Smooth muscle cell (in vitro differentiated cells): ENCODE measurements at regions not wholly inside any gene's neighbourhood (a gene's known extent, or its start where the extent isn't known, plus 50 kb on each side); places are given as distances from the start of the nearest gene placed in this dataset. TPM values are rescaled to one million over a fixed set of nuclear protein-coding genes. Genes with fewer than 3 reads are reported as not detected.

ENCODE experiments used
- DNase-seq: peaks from one replicate; lab custom pipeline; 2025; ENCODE audit not compliant: unreplicated experiment; lab: John Stamatoyannopoulos, UW
- H2AFZ ChIP-seq: fragments of 200-600 bp; sonication (generic); 2 replicates; pipeline ENCODE4 v1.6.0; 2016; ENCODE audit warnings: antibody characterized with exemption, low read depth, mild to moderate bottlenecking
- H3F3A ChIP-seq: fragments of 200-600 bp; sonication (generic); 2 replicates; pipeline ENCODE4 v1.6.0; 2017; ENCODE audit warnings: antibody characterized with exemption, low read depth
- H3K27ac ChIP-seq: fragments of 200-600 bp; sonication (generic); 2 replicates; pipeline ENCODE4 v1.5.1; 2016; ENCODE audit warnings: low read depth, mild to moderate bottlenecking
- H3K27me3 ChIP-seq: fragments of 200-600 bp; sonication (generic); 2 replicates; pipeline ENCODE4 v1.6.1; 2016; ENCODE audit warnings: low read depth, mild to moderate bottlenecking
- H3K36me3 ChIP-seq: fragments of 200-600 bp; sonication (generic); 2 replicates; pipeline ENCODE4 v1.5.1; 2016; ENCODE audit warnings: low read depth
- H3K4me1 ChIP-seq: fragments of 200-600 bp; sonication (generic); 2 replicates; pipeline ENCODE4 v1.5.1; 2016; ENCODE audit warnings: low read depth
- H3K4me2 ChIP-seq: fragments of 200-600 bp; sonication (generic); 2 replicates; pipeline ENCODE4 v1.6.0; 2016; ENCODE audit warnings: mild to moderate bottlenecking
- H3K4me3 ChIP-seq: fragments of 200-600 bp; sonication (generic); 2 replicates; pipeline ENCODE4 v1.5.1; 2016; ENCODE audit warnings: mild to moderate bottlenecking
- H3K79me2 ChIP-seq: fragments of 200-600 bp; sonication (generic); 2 replicates; pipeline ENCODE4 v1.6.0; 2016; ENCODE audit warnings: low read depth, mild to moderate bottlenecking
- H3K9ac ChIP-seq: fragments of 200-600 bp; sonication (generic); 2 replicates; pipeline ENCODE4 v1.6.0; 2016; ENCODE audit warnings: low read depth
- H3K9me3 ChIP-seq: fragments of 200-600 bp; sonication (generic); replicated peaks from 2 replicates; pipeline ENCODE4 v1.5.1; 2016; ENCODE audit warnings: low read depth
- H4K20me1 ChIP-seq: fragments of 200-600 bp; sonication (generic); 2 replicates; pipeline ENCODE4 v1.6.0; 2016; ENCODE audit warnings: low read depth
- CTCF ChIP-seq: fragments of 200-600 bp; sonication (generic); IDR thresholded peaks from 2 replicates; pipeline ENCODE4 v1.5.1; 2017; ENCODE audit warnings: borderline replicate concordance, mild to moderate bottlenecking, antibody characterized with exemption; ENCODE audit not compliant: insufficient read depth, poor library complexity, severe bottlenecking
- WGBS: methylation state at CpG from one replicate; pipeline ENCODE4 v1.1.7; 2016; ENCODE audit warnings: low lambda C conversion rate; 5-methylcytosine and 5-hydroxymethylcytosine counted together
- small RNA-seq: library from RNA; depleted of rRNA; stranded (forward); fragments of <200 nt; gene quantifications from one replicate; pipeline ENCODE3, GENCODE V24; 2014

- no peaks in the 10 kb centered on the region for H3K79me2 ChIP-seq
- no peak overlapping the region for H3K4me2 ChIP-seq
- H3K4me3 ChIP-seq, result no peak overlapping the region
- no peak overlapping the region for H3K27ac ChIP-seq
- 91% methylated on average over 5 of the region's 5 CpGs for WGBS
- H3F3A ChIP-seq, result no peaks in the 10 kb centered on the region
- H3K36me3 ChIP-seq, result no peaks in the 10 kb centered on the region
- no peaks in the 10 kb centered on the region for H3K4me1 ChIP-seq
- no peak overlapping the region for H3K9ac ChIP-seq
- no peak overlapping the region for H2AFZ ChIP-seq
- no peak for TF ChIP-seq CTCF
- H3K27me3 ChIP-seq, result no peaks in the 10 kb centered on the region
- no peak for DNase-seq
- no peaks in the 10 kb centered on the region for H4K20me1 ChIP-seq
- no peaks in the 10 kb centered on the region for H3K9me3 ChIP-seq
Observed at GRCh38 chr2:17995593-17995992, 117.1 kb downstream of the KCNS3 start.

Small RNA genes lying in the stretch of these regions (small RNA-seq; reads per million reads assigned to genes)
- not detected for gene RF00561
